COLO829 (cell line): ENCODE measurements at regions not wholly inside any gene's neighbourhood (a gene's known extent, or its start where the extent isn't known, plus 50 kb on each side); places are given as distances from the start of the nearest gene placed in this dataset.

ENCODE experiments used
- DNase-seq: peaks from one replicate; pipeline ENCODE4 v3.0.0; 2012; ENCODE audit warnings: low spot score

GRCh38 chr13:83937579-83937978 lies 55.3 kb upstream of the SLITRK1 start:
- no peak for DNase-seq

GRCh38 chr13:83935566-83935965 lies 53.3 kb upstream of the SLITRK1 start:
- DNase-seq, result no peak
